HFFc6 (cell line): ENCODE measurements at regions not wholly inside any gene's neighbourhood (a gene's known extent, or its start where the extent isn't known, plus 50 kb on each side); places are given as distances from the start of the nearest gene placed in this dataset.

Experiments used
- DNase-seq: peaks from one replicate; pipeline ENCODE4 v3.0.0-alpha.2; 2018
- H3K27ac Mint-ChIP-seq: 2 replicates; pipeline ENCODE4 v1.8.0; 2020; ENCODE audit warnings: mild to moderate bottlenecking, mixed read lengths
- H3K27me3 Mint-ChIP-seq: 2 replicates; pipeline ENCODE4 v1.8.0; 2021; ENCODE audit warnings: mild to moderate bottlenecking, moderate library complexity, mixed read lengths; ENCODE audit not compliant: insufficient read depth
- H3K36me3 Mint-ChIP-seq: 2 replicates; pipeline ENCODE4 v1.8.0; 2021; ENCODE audit warnings: low read depth, mixed read lengths
- H3K4me1 Mint-ChIP-seq: 2 replicates; pipeline ENCODE4 v1.8.0; 2020; ENCODE audit warnings: low read depth, mixed read lengths
- H3K4me3 Mint-ChIP-seq: 2 replicates; pipeline ENCODE4 v1.8.0; 2020; ENCODE audit warnings: mild to moderate bottlenecking, moderate library complexity, mixed read lengths
- H3K9me3 Mint-ChIP-seq: 2 replicates; pipeline ENCODE4 v1.8.0; 2020; ENCODE audit warnings: mild to moderate bottlenecking, mixed read lengths
- TF ChIP-seq, protein P1 (sequence below): fragments of 200-600 bp; sonication (generic); IDR thresholded peaks from 2 replicates; pipeline ENCODE4 v1.5.0; 2021; ENCODE audit warnings: antibody characterized with exemption, mild to moderate bottlenecking

DNA sequence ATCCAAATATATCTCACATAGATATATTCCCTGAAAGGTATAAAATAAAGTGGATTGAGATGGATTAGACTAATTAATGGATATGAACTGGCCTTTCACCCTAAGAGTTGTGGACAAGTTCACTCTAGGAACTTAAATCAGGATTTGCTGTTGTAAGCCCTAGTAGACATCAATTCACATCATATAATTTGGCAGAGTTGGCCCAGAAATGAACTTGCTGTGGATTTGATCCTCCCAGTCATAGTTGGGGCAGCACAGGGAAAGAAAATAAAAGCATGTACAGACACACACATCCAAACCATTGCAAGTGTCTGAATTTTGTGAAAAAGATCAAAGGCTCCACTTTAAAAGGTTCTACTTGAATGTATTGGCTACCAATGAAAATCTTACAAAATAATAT is 734.7 kb upstream of the NR2F2 start:
- no peak for DNase-seq
- Mint-ChIP-seq H3K4me3 (no peak overlapping the region), H3K36me3 (peaks cover 9% of the 10 kb centered on the region), H3K4me1 (peaks cover 4% of the 10 kb centered on the region), H3K9me3 (peaks cover 11% of the 10 kb centered on the region; the same call in 1 of the 2 replicates), H3K27ac (no peak overlapping the region), H3K27me3 (no peaks in the 10 kb centered on the region; the same call in 1 of the 2 replicates)
- TF ChIP-seq, protein P1, sequence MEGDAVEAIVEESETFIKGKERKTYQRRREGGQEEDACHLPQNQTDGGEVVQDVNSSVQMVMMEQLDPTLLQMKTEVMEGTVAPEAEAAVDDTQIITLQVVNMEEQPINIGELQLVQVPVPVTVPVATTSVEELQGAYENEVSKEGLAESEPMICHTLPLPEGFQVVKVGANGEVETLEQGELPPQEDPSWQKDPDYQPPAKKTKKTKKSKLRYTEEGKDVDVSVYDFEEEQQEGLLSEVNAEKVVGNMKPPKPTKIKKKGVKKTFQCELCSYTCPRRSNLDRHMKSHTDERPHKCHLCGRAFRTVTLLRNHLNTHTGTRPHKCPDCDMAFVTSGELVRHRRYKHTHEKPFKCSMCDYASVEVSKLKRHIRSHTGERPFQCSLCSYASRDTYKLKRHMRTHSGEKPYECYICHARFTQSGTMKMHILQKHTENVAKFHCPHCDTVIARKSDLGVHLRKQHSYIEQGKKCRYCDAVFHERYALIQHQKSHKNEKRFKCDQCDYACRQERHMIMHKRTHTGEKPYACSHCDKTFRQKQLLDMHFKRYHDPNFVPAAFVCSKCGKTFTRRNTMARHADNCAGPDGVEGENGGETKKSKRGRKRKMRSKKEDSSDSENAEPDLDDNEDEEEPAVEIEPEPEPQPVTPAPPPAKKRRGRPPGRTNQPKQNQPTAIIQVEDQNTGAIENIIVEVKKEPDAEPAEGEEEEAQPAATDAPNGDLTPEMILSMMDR = no peak

DNA sequence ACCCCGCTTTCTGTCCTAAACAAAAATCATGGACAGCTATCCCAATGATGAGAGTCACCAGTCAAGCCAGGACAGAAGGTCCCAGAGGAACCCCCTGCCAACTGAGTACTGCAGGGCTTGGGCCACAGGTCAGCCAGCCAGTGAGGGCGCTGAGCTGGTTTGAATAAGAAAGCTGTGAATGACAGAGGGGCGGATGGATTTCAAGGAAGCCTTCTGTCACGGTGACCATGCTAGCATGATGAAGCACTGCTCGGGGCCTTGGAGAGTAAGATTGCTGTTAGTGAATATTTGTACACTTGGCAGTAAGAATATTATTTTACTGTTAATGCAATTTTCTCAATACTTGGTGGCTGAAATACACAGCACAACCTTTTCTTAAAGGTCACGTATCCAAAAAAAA is 734.0 kb upstream of the NR2F2 start:
- Mint-ChIP-seq H3K9me3 (peaks cover 11% of the 10 kb centered on the region; the same call in 1 of the 2 replicates), H3K4me3 (no peak overlapping the region), H3K36me3 (peaks cover 10% of the 10 kb centered on the region), H3K27ac (no peak overlapping the region), H3K27me3 (no peaks in the 10 kb centered on the region; the same call in 1 of the 2 replicates), H3K4me1 (no peaks in the 10 kb centered on the region)
- no peak for DNase-seq
- TF ChIP-seq, protein P1 = no peak

DNA sequence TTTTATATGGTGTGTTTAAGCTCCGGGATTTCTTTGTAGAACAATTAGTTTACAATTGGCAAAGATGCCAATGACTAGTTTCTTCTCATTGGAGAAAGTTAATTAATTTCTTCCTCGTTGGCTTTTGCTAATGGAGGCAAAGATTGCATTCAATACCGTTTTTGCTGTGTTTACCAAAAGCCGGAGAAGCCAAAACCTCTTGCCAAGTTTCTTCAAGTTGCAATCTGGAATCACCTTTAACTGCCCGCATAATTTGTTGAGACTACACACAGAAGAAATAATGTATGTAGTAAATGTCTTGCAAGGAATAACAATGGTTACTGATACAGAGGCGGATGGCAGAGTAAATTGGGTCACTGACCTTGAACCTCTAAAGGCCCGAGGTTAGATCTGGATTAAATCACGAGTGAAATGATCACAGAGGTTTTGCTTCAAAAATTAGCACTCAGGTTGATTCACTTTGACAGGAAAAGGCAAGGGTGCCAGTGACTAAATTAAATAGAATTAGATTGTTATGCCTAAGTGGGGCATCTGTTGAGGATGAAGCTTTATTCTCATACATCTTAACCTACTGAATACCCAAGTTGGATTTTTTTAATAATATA is 732.1 kb upstream of the NR2F2 start:
- no peaks in the 10 kb centered on the region for H3K4me1 Mint-ChIP-seq
- DNase-seq = no peak
- no peak overlapping the region for H3K4me3 Mint-ChIP-seq
- TF ChIP-seq, protein P1 = no peak
- H3K27ac Mint-ChIP-seq = no peak overlapping the region
- peaks cover 10% of the 10 kb centered on the region for H3K36me3 Mint-ChIP-seq
- H3K9me3 Mint-ChIP-seq = peaks cover 11% of the 10 kb centered on the region; the same call in 1 of the 2 replicates
- no peaks in the 10 kb centered on the region for H3K27me3 Mint-ChIP-seq

DNA sequence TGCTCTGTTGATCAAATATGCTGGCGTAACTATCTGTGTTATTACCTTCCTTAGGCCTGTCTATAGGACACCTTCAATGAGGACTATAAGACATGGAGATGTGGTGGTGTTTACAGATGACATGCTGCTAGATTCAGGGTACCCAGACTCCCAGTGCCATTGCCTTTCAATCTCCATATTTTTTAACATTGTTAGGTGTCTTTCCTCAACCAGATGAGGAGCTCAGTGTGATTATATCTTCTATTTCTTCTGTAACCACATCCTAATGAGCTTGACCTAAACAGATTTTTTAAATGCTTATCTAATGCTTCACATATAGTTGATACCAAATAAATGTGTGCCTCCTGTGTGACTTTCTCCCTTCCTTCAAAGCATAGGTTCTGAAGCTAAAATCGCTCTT is 730.1 kb upstream of the NR2F2 start:
- TF ChIP-seq, protein P1 = no peak
- Mint-ChIP-seq H3K4me1 (peaks cover 17% of the 10 kb centered on the region), H3K9me3 (peaks cover 11% of the 10 kb centered on the region; the same call in 1 of the 2 replicates), H3K27me3 (no peaks in the 10 kb centered on the region), H3K36me3 (peaks cover 10% of the 10 kb centered on the region), H3K4me3 (no peak overlapping the region), H3K27ac (no peak overlapping the region)
- DNase-seq = no peak

DNA sequence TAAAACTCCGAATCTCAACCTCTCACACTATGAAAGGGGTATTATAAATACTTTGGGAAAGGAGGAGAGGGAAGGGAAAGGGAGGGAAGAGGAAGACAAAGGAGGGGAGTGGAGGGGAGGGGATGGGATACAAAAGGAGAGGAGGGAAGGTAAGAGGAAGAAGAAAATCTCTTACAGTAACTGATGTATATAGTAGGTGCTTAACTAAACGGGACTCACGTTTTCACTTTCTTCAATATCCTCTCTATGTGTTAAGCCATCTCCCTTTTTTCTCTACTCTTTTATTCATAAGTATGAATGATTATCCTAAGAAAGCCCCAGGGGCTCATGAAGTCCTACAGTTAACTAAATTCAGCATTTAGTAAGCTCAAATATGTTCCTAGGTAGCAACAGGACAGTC is 729.6 kb upstream of the NR2F2 start:
- Mint-ChIP-seq H3K4me3 (no peak overlapping the region), H3K9me3 (peaks cover 11% of the 10 kb centered on the region; the same call in 1 of the 2 replicates), H3K27ac (no peak overlapping the region), H3K27me3 (no peaks in the 10 kb centered on the region), H3K4me1 (peaks cover 22% of the 10 kb centered on the region), H3K36me3 (peaks cover 10% of the 10 kb centered on the region)
- TF ChIP-seq, protein P1 = no peak
- DNase-seq = no peak
